Mesenchymal stem cell (in vitro differentiated cells and primary cell): ENCODE measurements at regions not wholly inside any gene's neighbourhood (a gene's known extent, or its start where the extent isn't known, plus 50 kb on each side); places are given as distances from the start of the nearest gene placed in this dataset.

ENCODE experiments used
- DNase-seq: peaks from one replicate; pipeline ENCODE4 v3.0.0-alpha.2; 2013
- H2AFZ ChIP-seq: one replicate; pipeline ENCODE4 v1.6.1; 2013; ENCODE audit warnings: low read depth, mild to moderate bottlenecking, control low read depth, inconsistent platforms, low read length, moderate library complexity
- H2AK5ac ChIP-seq: 2 replicates; pipeline ENCODE4 v1.6.1; 2013; ENCODE audit warnings: low read length, moderate library complexity, mild to moderate bottlenecking, inconsistent platforms; ENCODE audit not compliant: severe bottlenecking
- H2BK120ac ChIP-seq: one replicate; pipeline ENCODE4 v1.6.1; 2013; ENCODE audit warnings: low read depth, mild to moderate bottlenecking, inconsistent platforms, low read length, moderate library complexity
- H2BK12ac ChIP-seq, 2 experiments: one replicate each; pipeline ENCODE4 v1.6.1; 2013; ENCODE audit warnings: inconsistent platforms in 2 of 2, low read length in 2 of 2, mild to moderate bottlenecking in 2 of 2, moderate library complexity in 2 of 2, control low read depth in 1 of 2
- H2BK15ac ChIP-seq: one replicate; pipeline ENCODE4 v1.6.1; 2013; ENCODE audit warnings: mild to moderate bottlenecking, low read depth, inconsistent platforms; ENCODE audit not compliant: poor library complexity, severe bottlenecking
- H2BK5ac ChIP-seq: 2 replicates; pipeline ENCODE4 v1.6.1; 2013; ENCODE audit warnings: low read depth, mild to moderate bottlenecking, low read length, control low read depth, inconsistent platforms; ENCODE audit not compliant: poor library complexity, severe bottlenecking
- H3K14ac ChIP-seq, 2 experiments: one replicate each; pipeline ENCODE4 v1.6.1; 2013; ENCODE audit warnings: inconsistent platforms in 2 of 2, low read length in 2 of 2, control low read depth in 1 of 2, mild to moderate bottlenecking in 1 of 2, moderate library complexity in 1 of 2
- H3K18ac ChIP-seq, 2 experiments: one replicate each; pipeline ENCODE4 v1.6.1; 2013; ENCODE audit warnings: inconsistent platforms in 2 of 2, low read length in 2 of 2, control low read depth in 1 of 2, low read depth in 1 of 2, mild to moderate bottlenecking in 1 of 2
- H3K23ac ChIP-seq, 2 experiments: one replicate each; pipeline ENCODE4 v1.6.1; 2013; ENCODE audit warnings: inconsistent platforms in 2 of 2, low read length in 2 of 2, mild to moderate bottlenecking in 2 of 2, moderate library complexity in 2 of 2, control low read depth in 1 of 2
- H3K27ac ChIP-seq: 2 replicates; pipeline ENCODE4 v1.5.1; 2013; ENCODE audit warnings: mild to moderate bottlenecking, moderate library complexity, low read length, control low read depth, inconsistent platforms; ENCODE audit not compliant: poor library complexity, severe bottlenecking
- H3K27me3 ChIP-seq, 2 experiments: 2 replicates each; pipeline versions ENCODE4 v1.6.1 to v1.7.0; 2013; ENCODE audit warnings: low read length in 2 of 2, mild to moderate bottlenecking in 2 of 2, moderate library complexity in 2 of 2, control low read depth in 1 of 2, inconsistent platforms in 1 of 2; ENCODE audit not compliant: control insufficient read depth in 1 of 2, insufficient read depth in 1 of 2
- H3K36me3 ChIP-seq, 2 experiments: 2 replicates each; pipeline versions ENCODE4 v1.6.1 to v1.7.0; 2013; ENCODE audit warnings: low read length in 2 of 2, control low read depth in 1 of 2, inconsistent platforms in 1 of 2, low read depth in 1 of 2, mild to moderate bottlenecking in 1 of 2; ENCODE audit not compliant: insufficient read depth in 2 of 2, control insufficient read depth in 1 of 2
- H3K4ac ChIP-seq, 2 experiments: one replicate each; pipeline ENCODE4 v1.6.1; 2013; ENCODE audit warnings: inconsistent platforms in 2 of 2, low read length in 2 of 2, mild to moderate bottlenecking in 2 of 2, moderate library complexity in 2 of 2, control low read depth in 1 of 2, low read depth in 1 of 2
- H3K4me1 ChIP-seq: 2 replicates; pipeline ENCODE4 v1.6.1; 2013; ENCODE audit warnings: low read depth, low read length, control low read depth; ENCODE audit not compliant: control insufficient read depth, insufficient read depth
- H3K4me2 ChIP-seq: 2 replicates; pipeline ENCODE4 v1.6.1; 2013; ENCODE audit warnings: low read length, mild to moderate bottlenecking, inconsistent platforms; ENCODE audit not compliant: poor library complexity, severe bottlenecking
- H3K4me3 ChIP-seq, 2 experiments: 2 replicates each; pipeline versions ENCODE4 v1.5.1 to v1.7.0; 2013; ENCODE audit warnings: low read length in 2 of 2, mild to moderate bottlenecking in 2 of 2, control low read depth in 1 of 2, low read depth in 1 of 2; ENCODE audit not compliant: insufficient read depth in 1 of 2
- H3K79me1 ChIP-seq: replicated peaks from 2 replicates; pipeline ENCODE4 v1.6.1; 2013; ENCODE audit warnings: mild to moderate bottlenecking, control low read depth, low read length, inconsistent platforms; ENCODE audit not compliant: poor library complexity, severe bottlenecking
- H3K9ac ChIP-seq: 2 replicates; pipeline ENCODE4 v1.7.0; 2013; ENCODE audit warnings: mild to moderate bottlenecking, low read length, moderate library complexity
- H3K9me3 ChIP-seq: 2 replicates; pipeline ENCODE4 v1.7.0; 2013; ENCODE audit warnings: mild to moderate bottlenecking, low read length; ENCODE audit not compliant: control insufficient read depth
- H4K8ac ChIP-seq: one replicate; pipeline ENCODE4 v1.6.1; 2013; ENCODE audit warnings: inconsistent platforms, mild to moderate bottlenecking, low read length, moderate library complexity
- H4K91ac ChIP-seq: one replicate; pipeline ENCODE4 v1.6.1; 2013; ENCODE audit warnings: mild to moderate bottlenecking, low read length, inconsistent platforms
- WGBS: methylation state at CpG from one replicate; pipeline ENCODE4 v1.1.7; 2013; ENCODE audit warnings: mixed read lengths; 5-methylcytosine and 5-hydroxymethylcytosine counted together

DNA sequence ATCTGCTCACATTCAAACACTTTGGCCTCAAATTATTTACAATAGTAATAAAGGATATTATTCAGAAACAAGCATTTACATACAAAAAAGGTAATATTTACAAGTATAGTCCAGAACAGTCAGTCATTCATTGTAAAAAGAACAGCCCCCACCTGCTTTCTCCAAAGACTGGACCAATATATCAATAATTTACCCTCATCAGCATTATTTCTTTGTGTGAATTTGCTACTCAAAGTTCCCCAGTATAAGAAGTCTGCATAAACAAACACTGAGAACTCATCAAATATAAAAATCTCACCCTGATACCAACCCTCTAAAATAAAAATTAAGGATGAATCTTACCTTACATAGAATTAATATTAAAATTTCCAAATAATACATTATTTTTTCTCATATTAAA, 267.8 kb upstream of the POU5F2 start:
- Histone ChIP-seq H4K91ac (no peak overlapping the region), H2AFZ (no peak overlapping the region), H2AK5ac (no peak overlapping the region), H3K79me1 (peaks cover 12% of the 10 kb centered on the region), H3K36me3 (no peaks in the 10 kb centered on the region), H3K4me1 (no peaks in the 10 kb centered on the region), H2BK15ac (no peak overlapping the region), H3K27me3 (no peaks in the 10 kb centered on the region), H2BK5ac (no peak overlapping the region), H4K8ac (no peak overlapping the region), H3K18ac (no peak overlapping the region), H3K14ac (no peak overlapping the region), H3K27ac (no peak overlapping the region), H3K23ac (no peak overlapping the region), H3K4me3 (no peak overlapping the region), H2BK12ac (no peak overlapping the region), H3K4ac (no peak overlapping the region), H3K9me3 (peaks cover 5% of the 10 kb centered on the region), H2BK120ac (no peak overlapping the region), H3K9ac (no peak overlapping the region), H3K4me2 (no peak overlapping the region)
- no peak for DNase-seq

DNA sequence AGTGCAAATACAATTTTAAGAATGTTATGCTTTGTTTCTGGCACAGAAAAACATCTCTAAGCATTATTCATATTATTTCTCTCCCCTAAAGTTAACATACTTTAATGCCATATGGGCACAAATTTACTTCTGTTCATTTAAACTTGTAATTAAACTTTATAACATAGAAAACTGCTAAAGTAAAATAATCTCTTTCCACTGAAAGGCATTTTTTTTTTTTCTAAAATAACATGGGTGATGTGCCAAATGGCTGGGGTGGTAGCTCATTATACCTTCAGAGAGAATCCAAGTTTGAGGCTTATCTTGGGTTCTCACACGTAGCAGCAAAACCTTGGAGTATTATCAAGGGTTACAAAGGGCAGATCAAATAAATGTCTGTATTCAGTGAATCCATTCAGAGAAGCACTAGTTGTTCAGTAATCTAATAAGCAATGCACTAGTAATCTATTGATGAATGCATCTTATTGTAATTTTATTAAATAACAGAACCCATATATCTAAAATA, 257.6 kb upstream of the POU5F2 start:
- no peak overlapping the region for H2AK5ac ChIP-seq
- H3K4me2 ChIP-seq: no peak overlapping the region
- no peak overlapping the region for H3K23ac ChIP-seq
- H2BK120ac ChIP-seq: no peak overlapping the region
- H3K27me3 ChIP-seq: no peaks in the 10 kb centered on the region
- H2AFZ ChIP-seq: no peak overlapping the region
- peaks cover 0 to 3% of the 10 kb centered on the region in 2 experiments for H3K36me3 ChIP-seq
- H3K9ac ChIP-seq: no peak overlapping the region
- H3K4me1 ChIP-seq: no peaks in the 10 kb centered on the region
- H3K4ac ChIP-seq: no peak overlapping the region
- H2BK15ac ChIP-seq: no peak overlapping the region
- H4K8ac ChIP-seq: no peak overlapping the region
- H3K79me1 ChIP-seq: peaks cover 2% of the 10 kb centered on the region
- no peak overlapping the region for H3K27ac ChIP-seq
- DNase-seq: no peak
- no peak overlapping the region for H3K4me3 ChIP-seq
- H4K91ac ChIP-seq: no peak overlapping the region
- no peak overlapping the region for H2BK5ac ChIP-seq
- no peaks in the 10 kb centered on the region for H3K9me3 ChIP-seq
- 86% methylated on average over 1 of the region's 1 CpG for WGBS
- no peak overlapping the region for H2BK12ac ChIP-seq
- no peak overlapping the region for H3K14ac ChIP-seq
- H3K18ac ChIP-seq: no peak overlapping the region

DNA sequence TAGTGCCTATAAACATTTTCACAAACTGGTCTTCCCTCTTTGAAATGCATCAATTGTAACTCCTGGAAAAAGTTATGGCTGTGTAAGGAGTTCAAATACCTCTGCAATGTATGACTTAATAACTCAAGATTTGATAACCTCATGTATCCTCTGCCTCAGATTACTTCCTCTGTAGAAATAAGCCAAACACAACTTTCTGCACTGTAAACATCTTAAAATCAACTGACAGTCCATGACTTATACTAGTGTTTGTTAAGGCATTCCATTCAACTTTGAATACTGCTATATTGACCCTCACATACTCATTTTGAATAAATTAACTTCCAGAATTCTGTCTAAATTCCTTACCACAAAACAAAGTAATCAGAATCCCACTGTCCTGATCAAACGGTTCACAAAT, 256.2 kb upstream of the POU5F2 start:
- Histone ChIP-seq H2BK5ac (no peak overlapping the region), H2BK120ac (no peak overlapping the region), H3K4me1 (no peaks in the 10 kb centered on the region)

DNA sequence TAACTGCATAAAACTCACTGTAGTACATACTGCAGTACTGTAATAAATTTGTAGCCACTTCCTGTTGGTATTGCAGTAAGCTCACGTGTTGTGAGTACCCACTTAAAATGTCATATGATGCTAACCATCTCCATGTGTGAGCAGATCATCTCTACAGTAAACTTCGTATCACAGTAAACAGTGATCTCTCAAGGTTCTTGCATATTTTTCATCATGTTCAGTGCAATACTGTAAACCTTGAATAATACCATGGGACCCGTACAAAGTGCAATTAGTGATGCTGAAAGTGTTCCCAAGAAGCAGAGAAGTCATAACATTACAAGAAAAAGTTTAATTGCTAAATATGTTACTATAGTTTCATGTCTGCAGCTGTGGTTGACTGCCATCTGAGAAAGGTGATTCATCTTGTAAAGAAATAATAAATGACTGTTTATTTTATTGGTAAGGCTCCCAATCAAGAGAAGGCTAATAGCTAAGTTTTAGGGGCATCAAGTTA, 253.8 kb upstream of the POU5F2 start:
- WGBS: 72% methylated on average over 3 of the region's 3 CpGs
- Histone ChIP-seq H2AFZ (no peak overlapping the region), H3K4me2 (no peak overlapping the region), H3K9me3 (no peaks in the 10 kb centered on the region), H3K9ac (no peak overlapping the region), H3K27ac (no peak overlapping the region), H3K27me3 (no peaks in the 10 kb centered on the region), H3K14ac (no peak overlapping the region), H3K4me1 (no peaks in the 10 kb centered on the region), H3K4ac (no peak overlapping the region), H4K91ac (no peak overlapping the region), H2AK5ac (no peak overlapping the region), H3K18ac (no peak overlapping the region), H2BK5ac (no peak overlapping the region), H3K4me3 (no peak overlapping the region), H2BK12ac (no peak overlapping the region), H3K79me1 (no peaks in the 10 kb centered on the region), H3K36me3 (no peaks in the 10 kb centered on the region), H2BK15ac (no peak overlapping the region), H4K8ac (no peak overlapping the region), H3K23ac (no peak overlapping the region), H2BK120ac (no peak overlapping the region)
- DNase-seq: peak; percentile 59

More for the DNA sequence above, 256.2 kb upstream of the POU5F2 start:
- Histone ChIP-seq H3K79me1 (peaks cover 2% of the 10 kb centered on the region), H3K23ac (no peak overlapping the region), H3K36me3 (peaks cover 0 to 3% of the 10 kb centered on the region in 2 experiments), H4K8ac (no peak overlapping the region), H4K91ac (no peak overlapping the region), H2BK12ac (no peak overlapping the region), H3K4me3 (no peak overlapping the region), H2AK5ac (no peak overlapping the region), H2AFZ (no peak overlapping the region), H2BK15ac (no peak overlapping the region), H3K27ac (no peak overlapping the region), H3K9ac (no peak overlapping the region), H3K9me3 (no peaks in the 10 kb centered on the region), H3K14ac (no peak overlapping the region), H3K4ac (no peak overlapping the region), H3K27me3 (no peaks in the 10 kb centered on the region), H3K18ac (no peak overlapping the region), H3K4me2 (no peak overlapping the region)
- DNase-seq: no peak
- WGBS: 100% methylated on average over 1 of the region's 1 CpG
